GM06990 (cell line): ENCODE measurements at regions not wholly inside any gene's neighbourhood (a gene's known extent, or its start where the extent isn't known, plus 50 kb on each side); places are given as distances from the start of the nearest gene placed in this dataset.

Experiments used
- DNase-seq: peaks from one replicate; pipeline ENCODE4 v3.0.0-alpha.2; 2011; ENCODE audit not compliant: insufficient read length; ENCODE audit errors: extremely low read depth
- H3K27me3 ChIP-seq: replicated peaks from 2 replicates; pipeline ENCODE4 v1.6.0; 2011; ENCODE audit warnings: low read length; ENCODE audit not compliant: control insufficient read depth, insufficient read depth
- H3K36me3 ChIP-seq: 2 replicates; pipeline ENCODE4 v1.5.1; 2011; ENCODE audit warnings: low read length; ENCODE audit not compliant: control insufficient read depth, insufficient read depth
- H3K4me3 ChIP-seq: replicated peaks from 2 replicates; pipeline ENCODE4 v1.5.1; 2011; ENCODE audit warnings: low read depth, mild to moderate bottlenecking, control low read depth, low read length
- CTCF ChIP-seq: IDR thresholded peaks from 2 replicates; pipeline ENCODE4 v1.5.1; 2011; ENCODE audit warnings: low read length, control low read depth, mild to moderate bottlenecking, inconsistent platforms; ENCODE audit not compliant: insufficient read depth, poor library complexity, severe bottlenecking

DNA sequence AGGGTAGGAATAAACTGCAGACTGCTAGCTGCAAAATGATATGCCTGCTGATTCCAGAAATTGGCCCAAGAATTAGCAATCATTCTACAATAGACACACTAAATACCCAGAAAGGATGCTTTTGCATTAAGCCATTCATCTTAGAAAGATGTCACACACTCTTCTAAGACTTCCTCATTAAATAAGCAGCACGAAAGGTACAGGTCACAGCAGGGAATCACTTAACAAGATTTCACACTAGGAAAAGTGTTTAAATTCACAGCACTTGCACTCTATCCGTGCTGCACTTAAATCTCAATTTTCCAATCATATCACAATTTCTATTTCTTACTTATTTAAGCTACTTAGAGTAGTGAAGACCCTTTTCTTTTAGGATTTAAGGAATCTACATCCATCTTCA lies 372.8 kb upstream of the CBLB start:
- TF ChIP-seq CTCF = no peak
- DNase-seq = no peak
- Histone ChIP-seq H3K36me3 (no peaks in the 10 kb centered on the region), H3K4me3 (no peak overlapping the region), H3K27me3 (no peaks in the 10 kb centered on the region)

DNA sequence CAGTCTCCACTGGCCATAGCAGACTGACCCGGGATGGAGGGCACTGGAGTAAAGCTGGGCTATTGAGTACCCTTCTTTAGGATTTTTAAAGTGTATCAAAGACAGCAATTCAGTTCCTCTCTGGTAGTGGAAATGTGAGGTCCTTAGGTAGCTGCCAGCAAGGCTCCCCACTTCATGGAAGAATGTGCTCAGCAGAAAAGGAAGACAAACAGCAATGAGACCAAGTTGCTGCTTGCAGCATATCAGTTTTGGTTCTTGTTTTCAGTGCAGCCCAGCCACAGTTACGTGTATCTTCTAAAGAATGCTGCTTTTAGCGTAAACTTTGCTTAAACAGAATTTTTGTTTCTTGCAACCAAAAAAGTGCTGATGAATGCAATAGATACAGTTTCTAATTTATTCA lies 374.0 kb upstream of the CBLB start:
- DNase-seq = no peak
- no peaks in the 10 kb centered on the region for H3K27me3 ChIP-seq
- no peak for TF ChIP-seq CTCF

GRCh38 chr3:106245400-106245799 lies 376.6 kb upstream of the CBLB start:
- Histone ChIP-seq H3K27me3 (no peaks in the 10 kb centered on the region), H3K4me3 (no peak overlapping the region), H3K36me3 (no peaks in the 10 kb centered on the region)
- DNase-seq = no peak
- TF ChIP-seq CTCF = no peak

More for the DNA sequence above, 374.0 kb upstream of the CBLB start:
- H3K4me3 ChIP-seq = no peak overlapping the region
- no peaks in the 10 kb centered on the region for H3K36me3 ChIP-seq

DNA sequence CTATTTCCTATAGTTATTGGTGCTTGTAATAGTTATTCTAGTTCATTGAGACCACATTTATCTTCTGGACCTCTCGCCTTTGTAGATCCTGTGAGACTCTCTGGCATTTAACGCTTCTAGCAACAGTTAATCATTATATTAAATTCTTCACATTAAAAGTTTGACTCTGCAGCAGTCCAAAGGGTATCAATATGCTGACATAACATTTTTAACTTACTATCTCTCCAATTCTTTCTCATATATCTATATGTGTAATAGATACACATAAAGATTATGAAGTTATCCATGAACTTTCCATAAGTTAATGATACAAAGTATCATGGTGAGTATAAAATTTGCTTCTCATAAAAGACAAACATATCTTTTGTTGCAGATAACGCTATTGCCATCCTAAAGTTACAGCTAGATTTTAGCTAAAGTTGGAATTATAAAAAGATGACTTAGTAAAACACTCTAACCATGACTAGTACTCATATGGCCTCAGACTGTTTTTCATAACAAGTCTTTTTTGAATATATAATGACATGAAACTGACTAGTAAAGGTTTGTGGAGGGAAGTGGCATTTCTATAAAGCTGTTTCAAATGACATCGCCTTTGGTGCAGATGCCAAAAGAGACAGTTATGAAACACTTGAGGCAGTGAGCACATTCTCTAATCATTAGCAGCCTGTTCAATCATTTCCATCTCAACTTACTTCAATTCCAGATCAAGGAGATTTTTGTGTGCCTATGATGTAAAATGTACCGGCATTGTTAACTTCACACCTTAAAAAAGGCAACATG lies 379.3 kb upstream of the CBLB start:
- peak; percentile 29 for DNase-seq
- no peak overlapping the region for H3K4me3 ChIP-seq
- H3K27me3 ChIP-seq = no peaks in the 10 kb centered on the region
- H3K36me3 ChIP-seq = peaks cover 6% of the 10 kb centered on the region
- TF ChIP-seq CTCF = no peak

DNA sequence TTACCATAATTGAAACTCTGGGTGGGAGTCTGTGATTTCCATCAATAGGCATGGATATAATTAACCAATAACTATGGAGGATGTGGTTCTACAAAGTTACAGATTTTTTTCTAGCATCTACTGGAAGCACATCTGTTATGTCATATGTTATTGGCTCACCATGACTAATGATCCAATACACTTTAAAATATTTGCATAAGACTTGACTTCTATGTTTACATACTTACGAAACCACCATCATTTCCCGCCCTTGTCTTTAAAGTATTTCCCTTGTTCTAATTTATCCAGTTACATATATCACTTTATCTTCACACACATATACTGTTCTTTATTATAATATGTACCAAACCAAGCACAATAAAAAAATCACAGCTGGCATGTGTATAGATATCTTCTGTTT lies 380.3 kb upstream of the CBLB start:
- Histone ChIP-seq H3K27me3 (no peaks in the 10 kb centered on the region), H3K36me3 (peaks cover 6% of the 10 kb centered on the region), H3K4me3 (no peak overlapping the region)
- no peak for TF ChIP-seq CTCF
- no peak for DNase-seq
